ENCODE measurements at regions not wholly inside any gene's neighbourhood (a gene's known extent, or its start where the extent isn't known, plus 50 kb on each side); places are given as distances from the start of the nearest gene placed in this dataset.

- no peak for TF ChIP-seq ZNF274 (IDR thresholded peaks at IDR 0.05; ENCODE audit: low read depth, low read length)
- TF ChIP-seq YY1 (IDR thresholded peaks at IDR 0.05; ENCODE audit: insufficient read depth, insufficient read length): no peak
These were observed 59.6 kb upstream of the CREB1 start for GRCh38 chr2:207469943-207470729.

Measured in NT2/D1 (cell line).